H1 (cell line): ENCODE measurements at regions not wholly inside any gene's neighbourhood (a gene's known extent, or its start where the extent isn't known, plus 50 kb on each side); places are given as distances from the start of the nearest gene placed in this dataset.

Experiments
- CTCF ChIA-PET: fragments of 300-600 bp; sonication (Branson Sonifier 250); formaldehyde crosslinking; loops from one replicate; lab custom pipeline; 2021; ENCODE audit not compliant: partially characterized antibody; lab: Charles Lee
- POLR2A ChIA-PET: fragments of 300-600 bp; sonication (Branson Sonifier 250); formaldehyde crosslinking; loops from one replicate; lab custom pipeline; 2021; ENCODE audit warnings: inconsistent platforms; ENCODE audit not compliant: partially characterized antibody; lab: Charles Lee
- DNase-seq, 2 experiments: peaks; one replicate each; pipeline versions ENCODE4 v3.0.0 to v3.0.0-alpha.2; 2010 to 2022; ENCODE audit warnings: low spot score in 2 of 2, low read depth in 1 of 2, mixed read lengths in 1 of 2
- FAIRE-seq: peaks from 2 replicates; lab custom pipeline; 2011; peaks lifted over from hg19 to GRCh38; lab: Jason Lieb, UNC
- H2AFZ ChIP-seq: 2 replicates; pipeline ENCODE4 v1.8.1; 2012; ENCODE audit warnings: low read length, inconsistent platforms
- H2AK5ac ChIP-seq: 2 replicates; pipeline ENCODE4 v1.6.1; 2013; ENCODE audit warnings: low read depth, low read length
- H2BK120ac ChIP-seq: replicated peaks from 2 replicates; pipeline ENCODE3; 2013; ENCODE audit warnings: low read depth, low read length, inconsistent platforms
- H2BK12ac ChIP-seq: 2 replicates; pipeline ENCODE4 v1.6.1; 2013; ENCODE audit warnings: low read depth, low read length
- H2BK15ac ChIP-seq: 2 replicates; pipeline ENCODE4 v1.6.1; 2013; ENCODE audit warnings: low read length
- H2BK20ac ChIP-seq: 2 replicates; pipeline ENCODE4 v1.6.1; 2013; ENCODE audit warnings: low read length
- H2BK5ac ChIP-seq: 2 replicates; pipeline ENCODE4 v1.6.1; 2013; ENCODE audit warnings: low read depth, low read length
- H3K14ac ChIP-seq: 2 replicates; pipeline ENCODE4 v1.6.1; 2013; ENCODE audit warnings: inconsistent platforms; ENCODE audit not compliant: insufficient read length
- H3K18ac ChIP-seq: 2 replicates; pipeline ENCODE4 v1.6.1; 2013; ENCODE audit warnings: low read length; ENCODE audit errors: extremely low read depth
- H3K23ac ChIP-seq: 2 replicates; pipeline ENCODE4 v1.6.1; 2013; ENCODE audit warnings: inconsistent platforms; ENCODE audit not compliant: insufficient read length
- H3K23me2 ChIP-seq: 2 replicates; pipeline ENCODE4 v1.6.1; 2013; ENCODE audit warnings: low read depth, low read length
- H3K27ac ChIP-seq: 2 replicates; pipeline ENCODE4 v1.6.1; 2011; ENCODE audit warnings: low read depth, low read length, inconsistent platforms
- H3K27me3 ChIP-seq, 4 experiments: replicated peaks in 1 of 4; 1 replicate in 1 of 4; 2 replicates in 3 of 4; pipeline versions ENCODE4 v1.6.1 to v1.8.1; 2011 to 2013; ENCODE audit warnings: low read length in 3 of 4, mild to moderate bottlenecking in 3 of 4, inconsistent platforms in 2 of 4, mixed read lengths in 2 of 4, moderate library complexity in 1 of 4; ENCODE audit not compliant: control insufficient read depth in 3 of 4, insufficient read depth in 3 of 4; ENCODE audit errors: extremely low read depth in 1 of 4
- H3K36me3 ChIP-seq, 4 experiments: 2 replicates each; pipeline versions ENCODE4 v1.6.1 to v1.8.1; 2011 to 2013; ENCODE audit warnings: mild to moderate bottlenecking in 4 of 4, low read length in 3 of 4, moderate library complexity in 2 of 4, control low read depth in 1 of 4, inconsistent platforms in 1 of 4; ENCODE audit not compliant: insufficient read depth in 4 of 4, control insufficient read depth in 2 of 4
- H3K4ac ChIP-seq: replicated peaks from 2 replicates; pipeline ENCODE3; 2013; ENCODE audit warnings: low read length, low read depth, mixed read lengths, inconsistent platforms; ENCODE audit not compliant: insufficient read length
- H3K4me1 ChIP-seq, 4 experiments: replicated peaks in 1 of 4; 1 replicate in 1 of 4; 2 replicates in 3 of 4; pipeline versions ENCODE4 v1.6.1 to v1.8.1; 2011 to 2013; ENCODE audit warnings: low read length in 3 of 4, inconsistent platforms in 2 of 4, mixed read lengths in 1 of 4; ENCODE audit not compliant: insufficient read depth in 4 of 4, control insufficient read depth in 3 of 4
- H3K4me2 ChIP-seq, 2 experiments: 2 replicates each; pipeline versions ENCODE4 v1.6.1 to v1.8.1; 2011 to 2013; ENCODE audit warnings: low read depth in 2 of 2, low read length in 2 of 2, control low read depth in 1 of 2, inconsistent platforms in 1 of 2, mild to moderate bottlenecking in 1 of 2; ENCODE audit not compliant: insufficient read depth in 1 of 2
- H3K4me3 ChIP-seq, 4 experiments: fragments of 200-600, 300-600 bp in 1 of 4; sonication (generic), shearing (Covaris generic), sonication (Bioruptor Twin) in 1 of 4; 2 replicates each; pipeline versions ENCODE4 v1.5.1 to v1.8.1; 2011 to 2016; ENCODE audit warnings: low read length in 4 of 4, low read depth in 3 of 4, control low read depth in 2 of 4, inconsistent platforms in 2 of 4, mild to moderate bottlenecking in 2 of 4, mixed read lengths in 1 of 4, moderate library complexity in 1 of 4; ENCODE audit not compliant: insufficient read depth in 2 of 4; ENCODE audit errors: extremely low read depth in 1 of 4
- H3K56ac ChIP-seq: replicated peaks from 2 replicates; pipeline ENCODE3; 2013; ENCODE audit warnings: low read depth, mild to moderate bottlenecking, mixed read lengths, low read length, inconsistent platforms; ENCODE audit not compliant: insufficient read length
- H3K79me1 ChIP-seq: 2 replicates; pipeline ENCODE4 v1.6.1; 2013; ENCODE audit warnings: low read depth, low read length, control low read depth
- H3K79me2 ChIP-seq, 2 experiments: 2 replicates each; pipeline versions ENCODE4 v1.6.1 to v1.8.1; 2012 to 2013; ENCODE audit warnings: low read length in 2 of 2, mild to moderate bottlenecking in 2 of 2, inconsistent platforms in 1 of 2; ENCODE audit not compliant: insufficient read depth in 2 of 2, control insufficient read depth in 1 of 2
- H3K9ac ChIP-seq, 4 experiments: replicated peaks in 1 of 4; 1 replicate in 1 of 4; 2 replicates in 3 of 4; pipeline versions ENCODE4 v1.6.1 to v1.8.1; 2011 to 2013; ENCODE audit warnings: low read depth in 3 of 4, low read length in 3 of 4, control low read depth in 2 of 4, mild to moderate bottlenecking in 2 of 4, moderate library complexity in 2 of 4, inconsistent platforms in 1 of 4; ENCODE audit errors: extremely low read depth in 1 of 4
- H3K9me3 ChIP-seq, 2 experiments: 2 replicates each; pipeline versions ENCODE4 v1.6.1 to v1.8.1; 2012 to 2013; ENCODE audit warnings: mild to moderate bottlenecking in 2 of 2, moderate library complexity in 2 of 2, control low read depth in 1 of 2, inconsistent platforms in 1 of 2, low read depth in 1 of 2, low read length in 1 of 2, mixed read lengths in 1 of 2; ENCODE audit not compliant: insufficient read depth in 2 of 2
- H4K20me1 ChIP-seq, 2 experiments: replicated peaks in 1 of 2; 2 replicates each; pipeline versions ENCODE3 to v1.8.1; 2011 to 2013; ENCODE audit warnings: inconsistent platforms in 2 of 2, low read length in 2 of 2, mild to moderate bottlenecking in 1 of 2; ENCODE audit not compliant: insufficient read depth in 2 of 2, control insufficient read depth in 1 of 2
- H4K5ac ChIP-seq: 2 replicates; pipeline ENCODE4 v1.6.1; 2013; ENCODE audit warnings: low read length, low read depth, mixed read lengths, inconsistent platforms; ENCODE audit not compliant: insufficient read length
- H4K8ac ChIP-seq: 2 replicates; pipeline ENCODE4 v1.8.0; 2013; ENCODE audit warnings: mild to moderate bottlenecking, moderate library complexity, low read length, inconsistent platforms; ENCODE audit not compliant: insufficient read depth; ENCODE audit errors: extremely low read depth
- H4K91ac ChIP-seq: replicated peaks from 2 replicates; pipeline ENCODE3; 2013; ENCODE audit warnings: low read length, mixed read lengths, inconsistent platforms; ENCODE audit not compliant: insufficient read length
- BACH1 ChIP-seq: IDR thresholded peaks from 2 replicates; pipeline ENCODE4 v1.6.1; 2012; ENCODE audit warnings: low read length, improper control_type of control experiment
- CREB1 ChIP-seq: IDR thresholded peaks from 2 replicates; pipeline ENCODE4 v1.6.1; 2012; ENCODE audit warnings: inconsistent platforms
- CTBP2 ChIP-seq: IDR thresholded peaks from 2 replicates; pipeline ENCODE4 v1.7.0; 2011; ENCODE audit warnings: borderline replicate concordance, mild to moderate bottlenecking, moderate library complexity, mixed read lengths, low read length; ENCODE audit not compliant: insufficient read depth, insufficient read length
- EZH2 ChIP-seq: fragments of 200-600 bp; sonication (generic); IDR thresholded peaks from 2 replicates; pipeline ENCODE4 v1.7.1; 2012; ENCODE audit warnings: low read depth, mild to moderate bottlenecking, moderate library complexity, low read length, inconsistent platforms; ENCODE audit not compliant: severe bottlenecking
- GABPA ChIP-seq: IDR thresholded peaks from 2 replicates; pipeline ENCODE4 v1.6.1; 2011; ENCODE audit warnings: mild to moderate bottlenecking, low read length, moderate library complexity, borderline replicate concordance; ENCODE audit not compliant: insufficient read depth
- GTF2F1 ChIP-seq: IDR thresholded peaks from 2 replicates; pipeline ENCODE4 v1.6.1; 2012; ENCODE audit warnings: low read depth, low read length, improper control_type of control experiment, borderline replicate concordance
- HDAC2 ChIP-seq, 2 experiments: fragments of 300-600 bp in 1 of 2; sonication (generic) in 1 of 2; IDR thresholded peaks; 2 replicates each; pipeline ENCODE4 v1.6.1; 2011 to 2012; ENCODE audit warnings: low read depth in 2 of 2, low read length in 2 of 2, mild to moderate bottlenecking in 2 of 2, moderate library complexity in 2 of 2, borderline replicate concordance in 1 of 2, inconsistent platforms in 1 of 2
- HDAC6 ChIP-seq: IDR thresholded peaks from one replicate; pipeline ENCODE4 v1.7.1; 2012; ENCODE audit warnings: low read depth, mild to moderate bottlenecking, inconsistent platforms, low read length, moderate library complexity
- KDM1A ChIP-seq: fragments of 200-600, 300-600 bp; sonication (generic); IDR thresholded peaks from 2 replicates; pipeline ENCODE4 v1.7.1; 2016; ENCODE audit warnings: mild to moderate bottlenecking, low read length, borderline replicate concordance
- MAFK ChIP-seq: IDR thresholded peaks from 2 replicates; pipeline ENCODE4 v1.6.1; 2012; ENCODE audit warnings: low read depth, mild to moderate bottlenecking, improper control_type of control experiment, low read length
- SP2 ChIP-seq: IDR thresholded peaks from 2 replicates; pipeline ENCODE4 v1.6.1; 2012; ENCODE audit warnings: mild to moderate bottlenecking, low read length, inconsistent platforms
- TAF7 ChIP-seq: optimal IDR thresholded peaks from 2 replicates; pipeline ENCODE3; 2011; ENCODE audit warnings: low read depth, mild to moderate bottlenecking, inconsistent platforms, low read length, moderate library complexity, borderline replicate concordance
- WGBS, 2 experiments: shearing (Covaris generic) in 1 of 2; methylation state at CpG; one replicate each; pipeline versions ENCODE4 v1.1.6 to v1.1.7; 2013 to 2015; ENCODE audit warnings: low lambda C conversion rate in 2 of 2, mixed read lengths in 2 of 2, inconsistent platforms in 1 of 2, low coverage in 1 of 2, missing lambda C conversion rate in 1 of 2; ENCODE audit not compliant: insufficient replicate concordance in 2 of 2, insufficient coverage in 1 of 2, insufficient read length in 1 of 2; ENCODE audit errors: extremely low coverage in 1 of 2, missing lambda C conversion rate in 1 of 2; 5-methylcytosine and 5-hydroxymethylcytosine counted together

- DNase-seq: no peak
- H3K4me2 ChIP-seq: no peak overlapping the region
- no peak overlapping the region for H3K4me3 ChIP-seq
- CTCF ChIA-PET: interaction anchor here (1.2 kb wide), 1 partner anchor 29 kb away, joined by 3 read pairs; no protein-coding TSS in a partner anchor
- no peak overlapping the region for H3K18ac ChIP-seq
- no peaks in the 10 kb centered on the region for H3K36me3 ChIP-seq
- no peak overlapping the region for H3K56ac ChIP-seq
- no peaks in the 10 kb centered on the region for H3K79me2 ChIP-seq
- H3K23me2 ChIP-seq: no peaks in the 10 kb centered on the region
- H2BK120ac ChIP-seq: no peak overlapping the region
- no peaks in the 10 kb centered on the region for H3K27me3 ChIP-seq
- no peak overlapping the region for H2BK12ac ChIP-seq
- H3K23ac ChIP-seq: no peak overlapping the region
- POLR2A ChIA-PET: no interaction called here
- H3K4ac ChIP-seq: no peak overlapping the region
- H2BK20ac ChIP-seq: no peak overlapping the region
- FAIRE-seq: no peak
- H2BK15ac ChIP-seq: no peak overlapping the region
- H2BK5ac ChIP-seq: no peak overlapping the region
- no peak overlapping the region for H3K27ac ChIP-seq
- H3K4me1 ChIP-seq: no peaks in the 10 kb centered on the region
- H2AK5ac ChIP-seq: no peak overlapping the region
- H4K20me1 ChIP-seq: no peaks in the 10 kb centered on the region
- H3K14ac ChIP-seq: no peak overlapping the region
- no peak overlapping the region for H4K91ac ChIP-seq
- 95% methylated on average over 5 of the region's 5 CpGs; no CpG with 5 or more reads in 1 of the 2 experiments for WGBS, 2 experiments
- no peaks in the 10 kb centered on the region for H3K79me1 ChIP-seq
- H3K9me3 ChIP-seq: peaks cover 5 to 7% of the 10 kb centered on the region in 2 experiments; a peak in 1 of 4 replicates
- no peak overlapping the region for H4K8ac ChIP-seq
- no peak overlapping the region for H4K5ac ChIP-seq
- H2AFZ ChIP-seq: no peak overlapping the region
- no peak overlapping the region for H3K9ac ChIP-seq
- TF ChIP-seq HDAC6: no peak
- no peak for TF ChIP-seq MAFK
- TF ChIP-seq BACH1: no peak
- no peak for TF ChIP-seq GABPA
- TF ChIP-seq GTF2F1: no peak
- no peak for TF ChIP-seq SP2
- no peak for TF ChIP-seq HDAC2 (IDR thresholded peaks at IDR 0.05; ENCODE audit: borderline replicate concordance in 1 of 2, low read depth in 2 of 2, low read length in 2 of 2)
- no peak for TF ChIP-seq CTBP2
- TF ChIP-seq KDM1A: no peak
- no peak for TF ChIP-seq TAF7
- TF ChIP-seq CREB1: no peak
- TF ChIP-seq EZH2: no peak
These were observed 772.0 kb downstream of the TRIML1 start for GRCh38 chr4:188911199-188911598.
